CD4-positive, alpha-beta T cell treated with Interleukin-15 for 1 hour (primary cell): ENCODE measurements at regions not wholly inside any gene's neighbourhood (a gene's known extent, or its start where the extent isn't known, plus 50 kb on each side); places are given as distances from the start of the nearest gene placed in this dataset.

Experiments
- DNase-seq: peaks from one replicate; pipeline ENCODE4 v3.0.0-alpha.2; 2020

DNA sequence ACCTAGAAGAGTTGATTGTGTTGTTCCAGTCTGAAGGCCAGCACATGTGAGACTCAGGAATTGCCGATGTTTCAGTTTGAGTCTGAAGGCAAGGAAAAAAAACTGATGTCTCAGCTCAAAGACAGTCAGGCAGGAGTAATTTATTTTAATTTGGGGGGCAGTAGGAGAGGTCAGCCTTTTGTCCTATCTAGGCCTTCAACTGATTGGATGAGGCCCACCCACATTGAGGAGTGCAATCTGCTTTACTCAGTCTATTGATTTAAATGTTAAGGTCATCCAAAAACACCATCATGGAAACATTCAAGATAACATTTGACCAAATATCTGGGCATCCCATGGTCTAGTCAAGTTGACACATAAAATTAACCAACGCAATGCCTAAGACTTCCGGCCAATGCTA is 288.9 kb downstream of the CDK5RAP2 start:
- DNase-seq, result no peak

DNA sequence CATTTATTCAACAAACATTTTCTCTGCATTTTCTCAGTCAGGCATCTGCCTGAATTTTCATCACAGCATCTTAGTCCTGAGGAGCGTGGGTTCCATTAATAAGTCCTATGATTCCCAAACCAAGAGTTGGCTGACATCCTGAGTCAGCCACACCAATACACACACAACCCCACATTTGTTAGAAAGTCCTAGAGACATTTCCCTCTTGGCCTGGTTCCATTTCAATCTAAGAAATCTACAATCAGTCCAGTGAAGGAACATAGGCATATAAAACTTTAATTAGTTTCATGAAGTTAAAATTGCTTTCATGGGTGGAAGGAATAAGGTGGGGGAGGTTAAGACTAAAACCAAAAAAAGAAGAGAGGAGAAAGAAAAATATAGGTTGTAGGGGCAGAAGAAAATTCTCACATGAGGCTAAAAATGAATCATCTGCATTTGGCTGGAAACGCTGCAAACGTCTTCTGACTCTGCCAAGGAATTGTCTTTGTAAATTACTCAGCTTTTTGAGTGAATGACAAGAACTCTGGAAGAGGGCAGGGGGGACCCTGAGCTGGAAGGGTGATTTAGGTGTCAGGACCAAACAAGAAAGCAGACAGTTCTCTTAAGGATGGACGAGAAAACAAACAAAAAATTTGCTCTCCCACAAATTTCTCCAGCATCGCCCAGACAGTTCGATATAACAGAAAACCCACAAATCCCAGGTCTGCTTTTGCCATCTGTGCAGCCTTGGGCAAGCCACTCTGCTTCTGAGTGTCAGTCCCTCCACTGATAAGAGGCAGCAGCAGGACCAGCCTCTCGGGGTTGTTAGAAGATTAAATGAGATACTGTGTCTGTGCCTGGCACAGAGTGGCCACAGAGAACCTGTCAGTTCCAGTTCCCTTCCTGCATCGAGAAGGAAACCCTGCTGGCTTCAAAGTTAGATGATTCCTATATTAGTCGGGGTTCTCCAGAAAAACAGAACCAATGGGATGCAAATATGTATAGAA is 289.7 kb downstream of the CDK5RAP2 start:
- DNase-seq, result no peak

DNA sequence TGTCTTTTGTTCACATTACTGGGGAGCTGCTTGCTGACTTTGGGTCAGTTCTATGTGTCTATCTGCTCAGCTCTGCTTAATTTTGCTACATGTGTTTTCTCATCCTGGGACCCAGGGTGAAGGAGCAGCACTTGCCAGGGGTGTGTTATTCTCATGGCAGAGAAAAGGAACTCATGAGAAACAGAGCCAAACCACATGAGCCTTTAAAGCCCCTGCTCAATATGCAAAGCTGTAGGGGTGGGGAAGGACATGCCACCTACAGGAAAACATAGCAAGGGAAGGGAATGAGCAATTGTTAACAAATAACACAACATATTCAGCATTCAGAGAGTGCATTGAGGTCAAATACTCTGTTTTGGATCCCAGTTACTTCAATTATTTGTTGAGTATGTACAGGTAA is 290.9 kb downstream of the CDK5RAP2 start:
- DNase-seq, result no peak

DNA sequence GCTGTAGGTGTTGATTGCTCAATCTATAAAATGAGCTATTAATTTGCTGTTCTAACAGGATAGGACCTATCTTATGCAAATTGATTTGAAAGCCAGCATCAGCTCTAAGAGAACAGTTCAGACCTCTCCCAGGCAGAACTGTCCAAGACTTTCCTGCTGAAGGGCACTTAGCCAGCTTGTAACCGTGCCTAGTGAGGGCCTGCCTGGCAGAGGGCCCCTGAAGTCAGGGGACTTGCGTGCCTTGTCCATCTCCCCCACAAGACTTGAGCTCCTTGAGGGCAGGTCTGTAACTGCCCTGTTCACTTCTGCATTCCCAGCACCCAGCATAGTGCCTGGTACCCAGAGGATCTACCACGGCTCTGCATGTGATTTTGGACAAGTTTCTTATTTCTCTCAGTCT is 293.4 kb downstream of the CDK5RAP2 start:
- no peak for DNase-seq

DNA sequence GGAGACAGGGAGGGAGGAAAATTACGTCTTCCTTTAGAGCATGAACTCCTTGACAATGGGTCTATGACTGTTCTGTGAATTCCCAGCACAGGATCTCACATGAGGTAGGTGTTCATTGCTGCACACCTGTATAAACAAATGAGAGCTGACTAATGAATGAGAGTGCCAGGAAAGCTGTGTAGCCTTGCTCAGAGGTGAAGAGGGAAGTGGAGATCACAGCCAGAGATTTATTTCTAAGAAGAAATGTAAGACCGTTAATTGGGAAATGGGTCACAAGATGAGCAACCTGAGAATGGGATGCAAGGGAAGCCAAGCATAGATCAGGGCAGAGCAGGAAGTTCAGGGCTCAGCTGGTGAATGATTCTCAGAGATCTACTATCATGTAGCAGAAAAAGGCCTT is 295.1 kb downstream of the CDK5RAP2 start:
- no peak for DNase-seq

DNA sequence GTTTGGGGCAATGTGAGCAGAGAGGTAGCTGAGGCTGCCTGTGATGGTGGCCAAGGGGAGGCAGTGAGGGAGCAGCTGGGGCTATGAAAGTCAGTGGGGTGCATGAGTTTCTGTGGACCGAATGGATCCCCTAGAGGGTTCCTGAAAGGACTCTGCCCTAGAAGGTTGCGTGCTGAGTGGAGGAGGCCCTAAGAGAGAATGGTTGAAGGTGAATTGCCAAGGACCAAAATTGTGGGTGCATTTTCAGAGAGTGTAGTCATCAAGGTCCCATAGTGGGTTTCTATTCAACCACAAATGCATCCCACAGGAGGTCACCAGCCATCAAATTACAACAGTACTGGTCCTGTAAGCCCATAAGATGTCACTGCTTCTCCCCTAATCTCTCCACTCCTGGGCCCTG is 298.3 kb downstream of the CDK5RAP2 start:
- DNase-seq, result no peak

DNA sequence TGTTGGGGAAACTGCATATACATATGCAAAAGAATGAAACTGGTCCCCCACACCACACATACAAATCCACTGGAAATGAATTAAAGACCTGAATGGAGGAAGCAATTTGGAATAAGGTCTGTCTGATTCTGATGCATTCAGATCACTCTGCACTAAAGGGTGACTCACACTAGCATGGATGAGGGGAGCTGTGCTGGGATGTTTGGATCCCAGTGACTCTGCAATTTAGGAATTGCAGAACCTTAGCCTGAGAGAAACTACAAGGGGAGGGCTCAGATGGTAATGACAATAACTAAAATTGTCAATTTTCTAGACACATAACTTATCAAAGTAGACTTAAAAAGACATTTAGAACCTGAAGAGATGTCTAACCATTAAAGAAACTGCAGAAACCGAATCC is 312.0 kb downstream of the CDK5RAP2 start:
- DNase-seq, result no peak

DNA sequence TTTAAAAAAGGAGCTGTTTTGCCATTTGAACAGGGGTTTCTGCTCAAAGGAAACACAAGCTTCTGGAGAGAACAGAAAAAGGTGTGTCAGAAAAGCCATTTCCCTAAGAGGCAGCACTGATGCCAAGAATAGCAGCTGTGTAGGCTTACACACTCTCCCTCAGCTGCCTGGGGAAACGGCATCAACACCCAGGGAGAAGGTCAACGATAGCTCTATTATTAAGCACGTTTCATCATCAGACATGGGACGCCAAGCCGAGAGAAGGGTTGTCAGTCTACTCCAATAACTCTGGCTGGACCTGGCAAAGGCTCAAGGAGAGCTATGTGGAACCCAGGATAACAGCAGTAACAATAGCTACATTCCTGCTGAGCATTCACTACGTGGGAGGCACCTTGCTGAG is 314.2 kb downstream of the CDK5RAP2 start:
- no peak for DNase-seq

DNA sequence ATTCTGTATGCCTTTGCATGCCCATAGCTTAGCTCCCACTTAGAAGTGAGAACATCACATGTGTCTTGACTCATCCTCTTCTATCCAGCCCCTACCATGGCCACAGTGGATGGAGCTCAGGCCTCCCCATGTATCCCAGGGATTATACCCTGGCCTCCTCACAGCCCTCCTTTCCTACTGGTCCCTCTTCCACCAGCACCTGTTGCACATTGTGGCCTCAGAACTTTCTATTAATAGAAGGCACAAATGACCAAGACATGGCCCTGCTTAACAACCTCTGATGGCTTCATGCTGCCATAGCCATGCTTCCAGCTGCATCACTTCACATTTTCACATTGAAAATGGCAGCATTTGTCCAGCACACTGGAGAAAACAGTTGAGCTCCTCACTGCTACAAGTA is 315.4 kb downstream of the CDK5RAP2 start:
- no peak for DNase-seq

DNA sequence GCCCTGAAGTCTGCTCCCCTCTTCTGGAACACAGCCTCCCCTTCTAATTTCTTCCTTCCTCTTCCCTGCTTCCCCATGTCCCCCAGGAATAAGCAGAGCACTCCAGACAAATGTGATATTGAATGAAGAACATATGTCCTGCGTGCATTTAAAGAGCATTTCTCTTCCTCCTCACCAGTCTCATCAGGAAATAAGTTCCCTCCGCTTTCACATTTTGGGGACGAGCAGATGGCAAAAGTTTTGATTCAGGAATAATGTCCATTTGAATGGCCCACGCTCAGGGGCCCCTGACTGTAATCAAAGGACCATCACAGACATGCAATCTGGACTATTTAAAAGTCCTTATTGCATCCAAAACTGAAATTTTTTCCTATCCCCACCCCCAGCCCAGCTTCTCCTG is 316.1 kb downstream of the CDK5RAP2 start:
- DNase-seq, result no peak

DNA sequence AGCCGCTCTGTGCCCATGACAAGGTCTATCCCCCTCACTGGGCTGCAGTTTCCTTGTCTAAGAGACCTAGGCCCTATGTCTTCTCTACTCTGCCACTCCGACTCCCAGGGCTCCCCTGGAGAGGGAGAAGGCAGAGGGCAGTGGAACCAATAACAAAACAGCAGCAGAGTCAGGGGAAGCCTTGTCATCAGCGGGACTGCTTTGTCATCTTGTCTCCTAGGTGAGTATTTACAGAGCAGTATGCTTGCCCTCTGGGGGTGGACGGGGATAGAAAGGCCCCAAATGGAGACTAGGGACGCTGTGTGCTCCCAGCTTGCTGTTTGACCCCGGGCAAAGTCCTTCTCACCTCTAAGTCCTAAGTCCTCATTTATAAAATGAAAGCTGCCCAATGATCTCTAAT is 318.5 kb downstream of the CDK5RAP2 start:
- DNase-seq, result no peak

DNA sequence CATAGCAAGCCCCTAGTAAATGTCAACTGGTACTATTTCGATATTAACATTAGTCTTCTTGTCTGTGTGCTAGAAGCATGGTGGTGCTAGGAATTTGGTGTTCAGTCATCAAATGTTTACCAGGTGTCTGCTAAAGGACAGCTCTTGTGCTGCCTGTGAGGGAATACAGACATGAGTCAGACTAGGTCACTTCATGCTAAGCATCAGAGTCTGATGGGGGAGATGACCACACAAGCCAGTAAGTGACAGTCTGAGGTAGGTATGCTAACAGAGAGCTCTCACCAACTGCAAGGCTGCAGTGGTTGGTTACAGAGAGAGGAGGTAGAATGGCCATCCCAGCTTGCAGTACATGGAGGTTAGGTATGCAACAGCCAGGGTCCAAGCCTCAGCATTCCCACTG is 320.9 kb downstream of the CDK5RAP2 start:
- DNase-seq, result no peak

DNA sequence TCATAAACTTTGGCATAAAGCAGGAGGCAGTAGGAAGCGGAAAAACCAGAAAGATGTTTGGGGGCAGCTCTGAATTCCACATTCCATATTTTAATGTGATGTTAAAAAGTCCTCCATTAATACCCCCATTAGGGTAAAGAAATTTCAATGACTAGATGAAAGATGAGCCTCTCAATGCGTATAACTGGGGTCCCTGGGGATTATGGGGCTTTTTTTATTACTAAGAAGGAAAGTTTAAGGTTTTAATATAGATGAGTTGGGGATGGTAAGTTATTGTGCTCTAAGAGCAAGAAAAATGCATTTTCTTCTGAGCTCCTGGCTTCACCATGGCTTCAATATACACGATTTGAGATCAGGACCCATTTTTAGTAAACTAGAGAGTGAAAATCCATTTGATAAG is 321.9 kb downstream of the CDK5RAP2 start:
- DNase-seq, result no peak

DNA sequence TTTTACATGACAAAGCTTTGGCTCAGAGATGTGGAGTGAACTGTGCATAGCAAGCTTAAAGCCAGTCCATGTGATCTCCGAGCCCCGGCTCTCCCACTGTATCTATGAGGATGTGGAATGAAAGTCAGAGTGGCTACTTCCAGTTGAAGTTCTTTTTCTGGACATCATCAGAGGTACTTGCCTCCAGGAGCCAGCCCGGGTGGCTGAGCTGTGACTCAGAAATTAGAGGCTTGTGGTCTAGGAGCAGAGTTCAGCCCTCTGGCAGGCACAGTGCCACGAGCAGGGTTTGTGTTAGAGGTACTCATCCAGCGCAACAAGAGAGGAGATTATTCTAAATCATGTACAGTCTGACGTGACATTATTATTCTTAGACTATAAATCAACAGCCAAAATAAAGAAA is 322.5 kb downstream of the CDK5RAP2 start:
- DNase-seq, result no peak

DNA sequence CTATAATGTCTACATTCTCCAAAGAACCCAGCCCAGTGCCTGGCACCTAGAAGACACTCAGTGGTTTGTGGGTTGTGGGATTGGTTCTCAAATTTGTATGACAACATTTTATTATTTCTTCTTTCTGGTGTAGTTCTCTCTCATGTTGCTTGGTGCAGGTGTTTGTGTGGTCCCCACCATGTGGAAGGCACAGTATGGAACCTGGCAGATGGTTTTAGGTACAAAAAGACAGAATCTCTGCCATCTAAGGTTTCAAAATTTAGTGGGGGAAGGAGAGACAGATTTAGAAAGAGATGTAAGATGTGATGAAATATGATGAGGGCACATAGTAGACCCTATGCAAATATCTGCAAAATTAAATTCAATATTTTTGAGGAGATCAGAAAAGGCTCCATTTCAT is 323.8 kb downstream of the CDK5RAP2 start:
- no peak for DNase-seq

DNA sequence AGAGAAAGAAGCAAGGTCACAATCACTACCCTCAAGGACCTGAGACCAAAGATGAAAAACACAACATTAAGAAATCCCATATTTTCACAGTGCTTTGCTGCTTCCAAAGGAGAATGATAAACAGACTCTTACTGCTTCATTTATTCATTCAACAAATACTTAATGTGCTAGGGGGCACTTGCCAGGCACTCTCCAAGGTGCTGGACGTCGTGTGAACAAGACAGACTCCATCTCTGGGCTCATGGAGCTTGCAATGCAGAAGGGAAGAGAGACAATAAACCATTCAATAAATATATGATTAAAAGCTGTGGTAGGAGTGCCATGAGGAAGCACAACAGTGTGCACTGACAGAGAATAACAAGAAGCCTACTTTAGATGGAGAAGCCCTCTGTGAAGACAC is 327.7 kb downstream of the CDK5RAP2 start:
- DNase-seq, result no peak

DNA sequence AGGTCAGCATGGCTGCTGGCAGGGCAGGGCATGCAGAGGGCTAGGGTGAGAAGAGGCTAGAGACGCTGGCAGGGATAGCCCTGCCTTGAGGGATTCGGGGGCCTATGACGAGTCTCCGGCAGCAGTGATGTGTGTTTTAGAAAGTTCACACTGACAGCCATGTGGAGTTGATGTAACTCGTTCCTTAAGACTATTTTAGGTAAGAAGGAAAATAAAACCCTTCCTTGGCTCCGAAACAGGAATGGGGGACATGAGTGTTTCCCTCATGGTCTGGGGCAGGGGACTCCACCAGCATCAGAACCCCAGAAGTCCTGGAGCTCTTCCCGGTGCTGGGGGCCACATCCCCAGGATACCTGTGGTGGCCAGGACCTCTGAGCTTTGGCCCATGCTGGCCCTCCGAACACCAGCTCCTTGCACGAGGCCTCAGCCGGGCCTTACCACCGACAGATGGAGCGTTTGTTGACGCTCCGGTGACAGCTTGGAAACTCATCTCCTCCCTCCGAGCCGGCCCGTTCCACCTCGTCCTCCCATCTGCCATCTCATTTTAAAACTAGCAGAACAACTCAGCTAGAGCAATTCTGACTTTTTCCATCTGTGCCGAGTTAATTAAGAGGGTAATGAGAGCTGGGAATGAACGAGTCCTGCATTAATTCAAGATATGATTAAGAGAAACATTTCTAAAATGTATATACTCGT is 337.7 kb downstream of the CDK5RAP2 start:
- no peak for DNase-seq

DNA sequence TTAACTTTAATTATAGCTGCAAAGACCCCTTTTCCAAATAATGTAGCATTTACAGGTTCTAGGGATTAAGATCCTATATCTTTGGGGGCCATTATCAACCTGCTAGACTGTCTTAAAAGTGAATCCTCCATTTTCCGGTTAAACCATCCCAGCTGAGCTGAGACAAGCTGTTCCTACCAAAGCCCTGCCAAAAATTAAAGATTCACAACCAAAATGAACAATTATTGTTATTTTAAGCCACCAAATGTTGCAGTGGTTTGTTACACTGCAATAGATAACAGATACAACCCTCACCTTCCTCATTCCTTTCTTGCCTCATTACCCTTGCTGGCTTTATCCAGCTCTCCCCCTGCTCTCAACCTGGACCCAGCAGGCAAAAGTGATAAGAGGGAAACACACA is 343.4 kb downstream of the CDK5RAP2 start:
- DNase-seq, result no peak

DNA sequence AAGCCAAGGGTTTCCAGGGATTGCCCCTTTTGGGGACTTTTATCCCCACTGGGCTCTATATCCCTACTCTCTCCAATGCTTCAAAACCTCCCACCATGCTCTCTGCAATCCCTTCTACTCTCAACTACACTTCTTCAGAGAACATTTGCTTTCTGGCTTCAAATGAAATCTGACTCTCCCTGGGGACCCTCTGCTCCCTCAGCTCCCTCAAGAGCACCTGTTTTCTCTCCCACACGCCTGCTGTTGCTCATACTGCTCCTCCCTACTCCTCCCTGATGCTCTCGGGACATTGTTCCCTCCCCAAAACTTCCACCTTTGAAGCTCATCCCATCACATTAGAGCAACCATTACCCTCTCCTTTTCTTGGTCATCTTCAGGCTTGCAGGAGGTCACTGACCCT is 344.9 kb downstream of the CDK5RAP2 start:
- DNase-seq, result no peak

DNA sequence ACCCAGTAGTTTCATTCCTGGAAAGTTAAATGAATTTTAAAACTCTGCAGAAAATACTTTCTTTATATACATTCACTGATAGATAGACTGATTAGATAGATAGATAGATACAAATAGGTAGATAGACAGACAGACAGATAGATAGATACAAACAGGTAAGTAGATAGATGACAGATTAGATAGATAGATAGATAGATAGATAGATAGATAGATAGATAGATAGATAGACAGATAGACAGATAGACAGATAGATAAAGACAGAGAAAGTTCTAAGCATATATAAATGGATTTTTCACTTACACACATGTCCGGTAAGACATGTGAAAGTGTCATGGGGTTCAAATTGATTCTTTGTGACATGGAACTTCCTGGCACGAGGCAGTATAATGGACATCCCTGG is 349.7 kb downstream of the CDK5RAP2 start:
- no peak for DNase-seq

DNA sequence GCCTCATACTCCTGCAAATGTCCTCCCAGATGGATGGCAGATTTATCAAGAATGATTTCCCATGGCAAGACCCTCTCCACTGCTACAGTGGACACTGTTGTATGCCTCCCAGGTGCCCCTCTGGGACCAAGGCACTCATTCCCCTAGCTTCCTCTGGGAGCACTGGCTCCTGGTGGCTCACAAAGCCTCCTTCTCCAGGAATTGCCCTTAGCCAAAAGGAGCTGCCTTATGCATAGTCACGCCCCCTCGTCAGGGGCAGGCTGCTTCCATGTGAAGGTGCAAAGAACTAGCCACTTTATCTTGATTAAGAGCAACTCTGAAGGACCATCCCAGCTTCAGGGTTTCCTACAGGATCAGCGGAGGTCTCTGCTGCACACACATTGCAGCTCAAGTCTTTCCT is 358.1 kb downstream of the CDK5RAP2 start:
- DNase-seq, result no peak

DNA sequence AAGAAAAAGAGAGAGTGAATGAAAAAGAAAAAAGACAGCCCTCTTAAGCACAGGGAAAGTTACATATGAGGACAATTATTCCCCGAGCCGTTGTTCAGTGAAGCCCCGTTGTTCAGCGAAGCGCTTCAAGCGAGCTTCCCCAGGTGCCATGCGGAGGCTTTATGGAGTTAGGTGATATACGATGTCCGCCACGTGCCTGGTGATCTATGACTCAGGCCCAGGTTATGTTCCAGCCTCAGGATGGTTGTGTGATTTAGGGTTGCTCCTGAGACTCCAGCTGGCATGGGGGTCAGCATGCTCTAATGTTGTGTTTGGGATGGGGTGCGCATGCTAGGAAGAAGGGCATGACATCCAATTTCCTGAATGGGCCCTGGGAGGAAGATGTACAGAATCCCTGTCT is 365.6 kb downstream of the CDK5RAP2 start:
- no peak for DNase-seq

DNA sequence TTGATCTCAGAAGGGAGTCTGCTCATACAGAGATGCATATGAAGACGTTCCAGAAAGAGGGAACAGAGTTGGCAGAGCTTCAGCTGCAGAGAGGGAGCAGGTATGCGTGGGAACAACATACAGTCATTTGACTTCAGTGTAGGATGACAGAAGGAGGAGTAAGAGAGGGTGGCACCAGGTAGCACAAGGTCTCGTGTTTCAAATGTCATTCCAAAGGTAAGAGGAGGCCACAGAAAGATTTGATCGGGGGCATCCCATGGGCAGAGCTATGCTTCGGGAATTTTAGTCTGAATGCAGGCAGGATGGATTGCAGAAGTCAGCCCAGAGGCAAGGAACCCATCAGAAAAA is 367.1 kb downstream of the CDK5RAP2 start:
- no peak for DNase-seq

DNA sequence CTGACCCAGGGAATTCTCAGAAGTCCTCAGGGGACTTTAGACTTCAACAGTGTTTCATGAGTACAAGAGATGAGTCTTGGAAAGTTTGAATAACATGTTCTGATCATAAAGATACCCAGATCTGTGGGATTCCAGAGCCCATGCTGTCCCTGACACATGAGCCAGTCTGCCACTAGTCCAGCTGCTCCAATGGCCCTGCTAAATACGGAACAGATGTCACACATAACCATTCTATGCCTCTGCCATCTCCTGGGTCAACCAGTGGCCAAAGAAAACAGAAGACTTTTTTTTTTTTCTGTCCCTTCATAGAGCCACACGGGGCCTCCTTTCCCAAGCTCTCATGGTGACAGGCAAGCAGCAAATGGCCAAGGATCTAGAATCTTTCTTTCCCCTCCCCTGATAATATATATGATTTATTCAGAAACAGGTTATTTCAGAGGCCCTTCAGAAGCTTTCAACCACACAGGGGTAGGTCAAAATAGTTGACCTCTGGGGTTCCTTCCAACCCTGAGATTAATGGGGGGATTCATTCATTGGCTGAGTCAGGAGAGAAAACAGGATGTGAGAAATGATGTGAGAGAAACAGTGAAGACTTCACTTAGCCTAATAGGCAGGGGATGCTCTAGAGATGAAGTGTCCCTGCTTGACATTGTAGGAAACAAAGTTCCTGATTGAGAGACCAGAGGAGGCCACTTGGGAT is 367.7 kb downstream of the CDK5RAP2 start:
- no peak for DNase-seq
